ENCODE measurements at regions not wholly inside any gene's neighbourhood (a gene's known extent, or its start where the extent isn't known, plus 50 kb on each side); places are given as distances from the start of the nearest gene placed in this dataset.

GRCh38 chr4:116870686-116871085, 214.7 kb downstream of the TRAM1L1 start:
- no peak for DNase-seq

GRCh38 chr4:116866106-116866505, 219.3 kb downstream of the TRAM1L1 start:
- DNase-seq = no peak

GRCh38 chr4:116862592-116862991, 222.8 kb downstream of the TRAM1L1 start:
- DNase-seq = no peak

- no peak for DNase-seq
These were observed 224.5 kb downstream of the TRAM1L1 start for GRCh38 chr4:116860891-116861290.

- DNase-seq = no peak
These were observed 235.8 kb downstream of the TRAM1L1 start for GRCh38 chr4:116849620-116850019.

GRCh38 chr4:116847616-116848015, 237.8 kb downstream of the TRAM1L1 start:
- DNase-seq = no peak

GRCh38 chr4:116839826-116840225, 245.6 kb downstream of the TRAM1L1 start:
- no peak for DNase-seq

- no peak for DNase-seq
These were observed 246.8 kb downstream of the TRAM1L1 start for GRCh38 chr4:116838609-116839008.

- no peak for DNase-seq
These were observed 256.2 kb downstream of the TRAM1L1 start for GRCh38 chr4:116829187-116829586.

GRCh38 chr4:116824172-116824571, 261.2 kb downstream of the TRAM1L1 start:
- no peak for DNase-seq

GRCh38 chr4:116811730-116812129, 273.6 kb downstream of the TRAM1L1 start:
- no peak for DNase-seq

- DNase-seq = no peak
These were observed 289.4 kb downstream of the TRAM1L1 start for GRCh38 chr4:116796022-116796421.

GRCh38 chr4:116788723-116789122, 296.7 kb downstream of the TRAM1L1 start:
- no peak for DNase-seq

- no peak for DNase-seq
These were observed 330.3 kb downstream of the TRAM1L1 start for GRCh38 chr4:116755051-116755450.

- no peak for DNase-seq
These were observed 333.3 kb downstream of the TRAM1L1 start for GRCh38 chr4:116752027-116752426.

- DNase-seq = no peak
These were observed 348.6 kb downstream of the TRAM1L1 start for GRCh38 chr4:116736756-116737155.

GRCh38 chr4:116734178-116734577, 351.2 kb downstream of the TRAM1L1 start:
- no peak for DNase-seq

- DNase-seq = no peak
These were observed 352.0 kb downstream of the TRAM1L1 start for GRCh38 chr4:116733370-116733769.

- DNase-seq = no peak
These were observed 358.9 kb downstream of the TRAM1L1 start for GRCh38 chr4:116726523-116726922.

GRCh38 chr4:116724249-116724648, 361.1 kb downstream of the TRAM1L1 start:
- no peak for DNase-seq

GRCh38 chr4:116705466-116705865, 379.9 kb downstream of the TRAM1L1 start:
- DNase-seq = no peak

GRCh38 chr4:116702949-116703348, 382.4 kb downstream of the TRAM1L1 start:
- no peak for DNase-seq

GRCh38 chr4:116688536-116688935, 396.8 kb downstream of the TRAM1L1 start:
- no peak for DNase-seq

- DNase-seq = no peak
These were observed 417.2 kb downstream of the TRAM1L1 start for GRCh38 chr4:116668190-116668589.

- DNase-seq = no peak
These were observed 419.7 kb downstream of the TRAM1L1 start for GRCh38 chr4:116665716-116666115.

GRCh38 chr4:116664198-116664597, 421.2 kb downstream of the TRAM1L1 start:
- DNase-seq = no peak

All from HCEC 1CT (cell line).